SK-N-SH (cell line): ENCODE measurements at regions not wholly inside any gene's neighbourhood (a gene's known extent, or its start where the extent isn't known, plus 50 kb on each side); places are given as distances from the start of the nearest gene placed in this dataset.
A peak's percentile ranks its signal among the peaks of the same experiment; 100 is the strongest.

Experiments
- CTCF ChIA-PET: fragments of 300-600, 350-600 bp; formaldehyde crosslinking; extraction: SDS; loops from one replicate; lab custom pipeline; 2021; lab: Yijun Ruan, JAX
- POLR2A ChIA-PET: fragments of 350-600 bp; sonication (Branson Sonifier 250); formaldehyde crosslinking; extraction: SDS; loops from one replicate; lab custom pipeline; 2020; ENCODE audit warnings: antibody characterized with exemption, inconsistent platforms; lab: Yijun Ruan, JAX
- DNase-seq: peaks from one replicate; pipeline ENCODE4 v3.0.0; 2012
- H2AFZ ChIP-seq: fragments of 200-600 bp; sonication (generic); 2 replicates; pipeline ENCODE4 v1.8.1; 2016; ENCODE audit warnings: antibody characterized with exemption, mild to moderate bottlenecking, low read depth
- H3F3A ChIP-seq: fragments of 200-600 bp; sonication (generic); replicated peaks from 2 replicates; pipeline ENCODE3; 2016; ENCODE audit warnings: antibody characterized with exemption, mild to moderate bottlenecking; ENCODE audit not compliant: insufficient read depth
- H3K27ac ChIP-seq, 2 experiments: fragments of 200-500 bp in 1 of 2; fragments of 200-600 bp in 1 of 2; sonication (Bioruptor generic) in 1 of 2; sonication (generic), shearing (Covaris generic) in 1 of 2; 2 replicates each; pipeline versions ENCODE4 v1.5.1 to v1.6.1; 2014 to 2016; ENCODE audit warnings: low read depth in 2 of 2, inconsistent platforms in 1 of 2, low read length in 1 of 2, mild to moderate bottlenecking in 1 of 2, mixed read lengths in 1 of 2
- H3K27me3 ChIP-seq: fragments of 200-600 bp; sonication (generic), shearing (Covaris generic); 2 replicates; pipeline ENCODE4 v1.6.1; 2016; ENCODE audit warnings: mixed run types; ENCODE audit not compliant: insufficient read depth
- H3K36me3 ChIP-seq, 2 experiments: fragments of 200-500 bp in 1 of 2; fragments of 200-600 bp in 1 of 2; sonication (Bioruptor generic) in 1 of 2; sonication (generic) in 1 of 2; replicated peaks in 1 of 2; 2 replicates each; pipeline versions ENCODE3 to v1.5.1; 2014 to 2016; ENCODE audit warnings: low read length in 1 of 2, mild to moderate bottlenecking in 1 of 2; ENCODE audit not compliant: insufficient read depth in 2 of 2, control insufficient read depth in 1 of 2
- H3K4me1 ChIP-seq, 2 experiments: fragments of 200-500 bp in 1 of 2; fragments of 200-600 bp in 1 of 2; sonication (Bioruptor generic) in 1 of 2; sonication (generic), shearing (Covaris generic) in 1 of 2; 2 replicates each; pipeline versions ENCODE4 v1.5.1 to v1.6.1; 2014 to 2016; ENCODE audit warnings: low read depth in 1 of 2, low read length in 1 of 2, mixed run types in 1 of 2; ENCODE audit not compliant: insufficient read depth in 2 of 2, control insufficient read depth in 1 of 2
- H3K4me2 ChIP-seq: fragments of 200-600 bp; sonication (generic), shearing (Covaris generic); 2 replicates; pipeline ENCODE4 v1.6.1; 2017; ENCODE audit warnings: mixed run types
- H3K4me3 ChIP-seq, 2 experiments: fragments of 200-500 bp in 1 of 2; fragments of 200-600 bp in 1 of 2; sonication (Bioruptor generic) in 1 of 2; sonication (generic), shearing (Covaris generic) in 1 of 2; 2 replicates each; pipeline versions ENCODE4 v1.5.1 to v1.8.1; 2014 to 2016; ENCODE audit warnings: low read depth in 2 of 2, inconsistent platforms in 1 of 2, low read length in 1 of 2, mild to moderate bottlenecking in 1 of 2, mixed read lengths in 1 of 2, moderate library complexity in 1 of 2
- H3K79me2 ChIP-seq: fragments of 200-600 bp; sonication (generic); 2 replicates; pipeline ENCODE4 v1.8.1; 2017; ENCODE audit warnings: mild to moderate bottlenecking; ENCODE audit not compliant: insufficient read depth
- H3K9ac ChIP-seq: fragments of 200-600 bp; sonication (generic); 2 replicates; pipeline ENCODE4 v1.6.1; 2017; ENCODE audit warnings: mixed run types
- H3K9me2 ChIP-seq: fragments of 200-600 bp; sonication (generic); 2 replicates; pipeline ENCODE4 v1.6.1; 2017; ENCODE audit warnings: mixed run types
- H3K9me3 ChIP-seq: fragments of 200-600 bp; sonication (generic); 2 replicates; pipeline ENCODE4 v1.6.1; 2017; ENCODE audit warnings: mixed run types, mild to moderate bottlenecking, moderate library complexity
- H4K20me1 ChIP-seq: fragments of 200-600 bp; sonication (generic); 2 replicates; pipeline ENCODE4 v1.6.1; 2017; ENCODE audit warnings: mild to moderate bottlenecking, mixed run types; ENCODE audit not compliant: insufficient read depth
- EP300 ChIP-seq, 2 experiments: IDR thresholded peaks; 2 replicates each; pipeline versions ENCODE4 v1.4.0 to v1.6.1; 2012; ENCODE audit warnings: borderline replicate concordance in 1 of 2, low read depth in 1 of 2, low read length in 1 of 2
- EZH2phosphoT487 ChIP-seq: fragments of 200-600 bp; sonication (generic); IDR thresholded peaks from 2 replicates; pipeline ENCODE4 v1.6.1; 2017; ENCODE audit warnings: low read depth, mixed run types, mild to moderate bottlenecking, antibody characterized with exemption, moderate library complexity, borderline replicate concordance
- GABPA ChIP-seq: IDR thresholded peaks from 2 replicates; pipeline ENCODE4 v1.4.0; 2012; ENCODE audit warnings: low read depth, mild to moderate bottlenecking
- RAD21 ChIP-seq: IDR thresholded peaks from 2 replicates; pipeline ENCODE4 v1.6.1; 2012; ENCODE audit warnings: mild to moderate bottlenecking, low read length
- RCOR1 ChIP-seq: fragments of 150-350 bp; IDR thresholded peaks from 2 replicates; pipeline ENCODE4 v1.6.1; 2017; ENCODE audit warnings: antibody characterized with exemption, low read length
- SIN3A ChIP-seq: IDR thresholded peaks from 2 replicates; pipeline ENCODE4 v1.6.1; 2012; ENCODE audit warnings: low read depth, mild to moderate bottlenecking, low read length, moderate library complexity, borderline replicate concordance
- TAF1 ChIP-seq: IDR thresholded peaks from 2 replicates; pipeline ENCODE4 v1.6.1; 2012; ENCODE audit warnings: low read depth, mild to moderate bottlenecking, low read length, moderate library complexity, borderline replicate concordance
- TEAD4 ChIP-seq: IDR thresholded peaks from 2 replicates; pipeline ENCODE4 v1.4.0; 2012; ENCODE audit warnings: mild to moderate bottlenecking, borderline replicate concordance; ENCODE audit not compliant: insufficient read depth
- WGBS: methylation state at CpG from one replicate; pipeline ENCODE4 v1.1.6; 2017; ENCODE audit warnings: low lambda C conversion rate; 5-methylcytosine and 5-hydroxymethylcytosine counted together
- TF ChIP-seq, protein P1 (sequence below): IDR thresholded peaks from 2 replicates; pipeline ENCODE4 v1.4.0; 2012; ENCODE audit warnings: low read depth, borderline replicate concordance
- TF ChIP-seq, protein P2 (sequence below): IDR thresholded peaks from 2 replicates; pipeline ENCODE4 v1.4.0; 2012; ENCODE audit warnings: low read depth, borderline replicate concordance
- TF ChIP-seq, protein P3 (sequence below): IDR thresholded peaks from 2 replicates; pipeline ENCODE4 v1.6.1; 2012; ENCODE audit warnings: mild to moderate bottlenecking, low read depth, low read length, moderate library complexity

DNA sequence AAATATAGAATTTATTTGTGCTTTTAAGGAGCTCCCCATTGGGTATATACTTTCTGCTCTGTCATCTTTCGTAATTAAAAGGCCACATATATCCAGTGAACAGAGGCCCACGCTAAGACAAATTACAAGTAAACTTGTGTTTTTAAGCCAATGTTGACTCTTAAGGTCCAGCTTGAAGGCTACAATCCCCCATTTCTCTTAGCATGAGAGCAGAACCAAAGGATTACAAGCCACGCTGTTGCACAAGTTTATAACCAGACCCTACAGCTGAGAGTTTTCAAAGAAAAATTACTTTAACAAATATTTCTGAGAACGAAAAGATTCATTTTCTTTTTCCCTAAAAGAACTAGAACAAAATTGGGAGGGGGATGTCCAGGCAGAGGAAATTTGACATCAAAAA, 471.0 kb downstream of the TXNL1 start (continued):
- no peak for TF ChIP-seq EZH2phosphoT487
- no peak for TF ChIP-seq TEAD4
- TF ChIP-seq SIN3A = no peak
- no peak for TF ChIP-seq EP300 (IDR thresholded peaks at IDR 0.05; ENCODE audit: borderline replicate concordance in 1 of 2, low read depth in 1 of 2, low read length in 1 of 2)
- TF ChIP-seq, all 33 proteins: peak for 0

DNA sequence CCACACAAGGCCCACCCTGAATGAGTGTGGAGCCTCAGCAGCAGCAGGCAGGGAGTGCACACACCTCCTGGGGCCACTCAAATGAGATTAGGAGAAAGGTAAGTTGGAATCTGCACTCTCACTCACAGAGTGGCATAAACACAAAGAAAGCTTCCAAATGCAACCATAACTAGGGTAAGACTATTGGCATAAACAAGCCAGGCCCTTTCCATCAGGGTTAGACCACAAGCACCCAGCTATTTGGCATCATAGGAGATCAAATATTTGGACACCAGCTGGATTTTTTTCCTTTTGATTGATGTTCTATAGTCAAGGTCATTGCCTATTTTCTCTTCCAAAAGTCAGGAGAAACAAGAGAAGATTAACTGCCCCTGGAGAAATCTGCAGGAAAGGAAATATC, 471.5 kb downstream of the TXNL1 start:
- H3K27me3 ChIP-seq = no peaks in the 10 kb centered on the region
- H3K4me1 ChIP-seq = peaks cover 0 to 3% of the 10 kb centered on the region in 2 experiments; a peak in 3 of 4 replicates
- TF ChIP-seq, protein P1, sequence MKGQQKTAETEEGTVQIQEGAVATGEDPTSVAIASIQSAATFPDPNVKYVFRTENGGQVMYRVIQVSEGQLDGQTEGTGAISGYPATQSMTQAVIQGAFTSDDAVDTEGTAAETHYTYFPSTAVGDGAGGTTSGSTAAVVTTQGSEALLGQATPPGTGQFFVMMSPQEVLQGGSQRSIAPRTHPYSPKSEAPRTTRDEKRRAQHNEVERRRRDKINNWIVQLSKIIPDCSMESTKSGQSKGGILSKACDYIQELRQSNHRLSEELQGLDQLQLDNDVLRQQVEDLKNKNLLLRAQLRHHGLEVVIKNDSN = no peak
- no peak for TF ChIP-seq GABPA
- TF ChIP-seq, protein P2, sequence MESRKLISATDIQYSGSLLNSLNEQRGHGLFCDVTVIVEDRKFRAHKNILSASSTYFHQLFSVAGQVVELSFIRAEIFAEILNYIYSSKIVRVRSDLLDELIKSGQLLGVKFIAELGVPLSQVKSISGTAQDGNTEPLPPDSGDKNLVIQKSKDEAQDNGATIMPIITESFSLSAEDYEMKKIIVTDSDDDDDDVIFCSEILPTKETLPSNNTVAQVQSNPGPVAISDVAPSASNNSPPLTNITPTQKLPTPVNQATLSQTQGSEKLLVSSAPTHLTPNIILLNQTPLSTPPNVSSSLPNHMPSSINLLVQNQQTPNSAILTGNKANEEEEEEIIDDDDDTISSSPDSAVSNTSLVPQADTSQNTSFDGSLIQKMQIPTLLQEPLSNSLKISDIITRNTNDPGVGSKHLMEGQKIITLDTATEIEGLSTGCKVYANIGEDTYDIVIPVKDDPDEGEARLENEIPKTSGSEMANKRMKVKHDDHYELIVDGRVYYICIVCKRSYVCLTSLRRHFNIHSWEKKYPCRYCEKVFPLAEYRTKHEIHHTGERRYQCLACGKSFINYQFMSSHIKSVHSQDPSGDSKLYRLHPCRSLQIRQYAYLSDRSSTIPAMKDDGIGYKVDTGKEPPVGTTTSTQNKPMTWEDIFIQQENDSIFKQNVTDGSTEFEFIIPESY = no peak
- H3K9ac ChIP-seq = no peak overlapping the region
- H3K9me3 ChIP-seq = no peaks in the 10 kb centered on the region
- no peaks in the 10 kb centered on the region for H4K20me1 ChIP-seq
- ChIA-PET POLR2A (no interaction called here), CTCF (no interaction called here)
- H3K4me2 ChIP-seq = no peak overlapping the region
- DNase-seq = no peak
- peaks cover 7% of the 10 kb centered on the region for H3F3A ChIP-seq
- no peak overlapping the region for H3K4me3 ChIP-seq
- H3K79me2 ChIP-seq = no peaks in the 10 kb centered on the region
- 0 out of 2 replicates have a peak overlapping the region, but pooled peaks have one; percentile 26 for H2AFZ ChIP-seq
- no peaks in the 10 kb centered on the region for H3K36me3 ChIP-seq
- H3K27ac ChIP-seq = no peak overlapping the region
- H3K9me2 ChIP-seq = no peaks in the 10 kb centered on the region

DNA sequence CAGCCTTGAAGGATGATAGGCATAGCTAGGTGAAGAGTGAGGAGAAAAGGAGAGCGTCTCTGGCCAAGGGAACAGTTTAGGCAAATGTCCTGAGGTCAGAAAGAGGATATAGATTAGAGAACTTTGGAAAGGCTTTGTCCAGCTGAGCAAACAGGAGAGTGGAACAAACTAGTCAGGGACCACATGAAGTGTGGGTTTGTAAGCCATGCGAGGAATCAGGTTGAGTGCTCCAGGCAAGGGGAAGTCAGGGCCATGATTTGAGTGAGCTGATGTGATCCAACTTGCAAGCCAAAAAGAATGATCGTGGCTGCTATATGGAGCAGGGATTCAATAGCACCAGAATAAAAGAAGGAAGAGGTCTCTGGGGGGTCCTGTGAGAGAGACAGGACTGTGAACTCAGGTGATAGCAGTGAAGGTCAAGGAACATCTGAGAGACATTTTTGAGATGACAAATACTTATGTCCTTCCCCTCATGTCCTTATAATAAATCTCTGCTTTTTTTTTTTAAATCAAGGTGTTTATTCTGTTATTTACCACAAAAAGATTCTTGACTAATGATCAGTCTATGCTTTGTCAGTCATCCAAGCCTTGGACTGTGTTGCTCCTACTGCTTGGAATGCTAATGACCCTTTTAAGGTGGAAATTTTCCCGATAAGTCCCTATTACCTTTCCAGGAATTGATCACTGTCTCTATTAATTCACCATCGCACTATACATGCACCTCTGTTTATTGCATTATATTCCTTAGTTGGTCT, 472.6 kb downstream of the TXNL1 start:
- no peak overlapping the region for H3K4me3 ChIP-seq
- H3K9ac ChIP-seq = no peak overlapping the region
- CTCF ChIA-PET = no interaction called here
- no peak overlapping the region for H3K4me2 ChIP-seq
- peaks cover 7% of the 10 kb centered on the region for H3F3A ChIP-seq
- H3K4me1 ChIP-seq = peaks cover 0 to 3% of the 10 kb centered on the region in 2 experiments; a peak in 3 of 4 replicates
- POLR2A ChIA-PET = no interaction called here
- 76% methylated on average over 5 of the region's 5 CpGs for whole genome bisulfite sequencing
- no peaks in the 10 kb centered on the region for H3K27me3 ChIP-seq
- no peaks in the 10 kb centered on the region for H3K36me3 ChIP-seq
- H3K27ac ChIP-seq = no peak overlapping the region
- H3K9me3 ChIP-seq = no peaks in the 10 kb centered on the region
- DNase-seq = no peak
- no peak overlapping the region for H2AFZ ChIP-seq
- no peaks in the 10 kb centered on the region for H3K79me2 ChIP-seq
- TF ChIP-seq, protein P3, sequence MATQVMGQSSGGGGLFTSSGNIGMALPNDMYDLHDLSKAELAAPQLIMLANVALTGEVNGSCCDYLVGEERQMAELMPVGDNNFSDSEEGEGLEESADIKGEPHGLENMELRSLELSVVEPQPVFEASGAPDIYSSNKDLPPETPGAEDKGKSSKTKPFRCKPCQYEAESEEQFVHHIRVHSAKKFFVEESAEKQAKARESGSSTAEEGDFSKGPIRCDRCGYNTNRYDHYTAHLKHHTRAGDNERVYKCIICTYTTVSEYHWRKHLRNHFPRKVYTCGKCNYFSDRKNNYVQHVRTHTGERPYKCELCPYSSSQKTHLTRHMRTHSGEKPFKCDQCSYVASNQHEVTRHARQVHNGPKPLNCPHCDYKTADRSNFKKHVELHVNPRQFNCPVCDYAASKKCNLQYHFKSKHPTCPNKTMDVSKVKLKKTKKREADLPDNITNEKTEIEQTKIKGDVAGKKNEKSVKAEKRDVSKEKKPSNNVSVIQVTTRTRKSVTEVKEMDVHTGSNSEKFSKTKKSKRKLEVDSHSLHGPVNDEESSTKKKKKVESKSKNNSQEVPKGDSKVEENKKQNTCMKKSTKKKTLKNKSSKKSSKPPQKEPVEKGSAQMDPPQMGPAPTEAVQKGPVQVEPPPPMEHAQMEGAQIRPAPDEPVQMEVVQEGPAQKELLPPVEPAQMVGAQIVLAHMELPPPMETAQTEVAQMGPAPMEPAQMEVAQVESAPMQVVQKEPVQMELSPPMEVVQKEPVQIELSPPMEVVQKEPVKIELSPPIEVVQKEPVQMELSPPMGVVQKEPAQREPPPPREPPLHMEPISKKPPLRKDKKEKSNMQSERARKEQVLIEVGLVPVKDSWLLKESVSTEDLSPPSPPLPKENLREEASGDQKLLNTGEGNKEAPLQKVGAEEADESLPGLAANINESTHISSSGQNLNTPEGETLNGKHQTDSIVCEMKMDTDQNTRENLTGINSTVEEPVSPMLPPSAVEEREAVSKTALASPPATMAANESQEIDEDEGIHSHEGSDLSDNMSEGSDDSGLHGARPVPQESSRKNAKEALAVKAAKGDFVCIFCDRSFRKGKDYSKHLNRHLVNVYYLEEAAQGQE = no peak
- no peak for TF ChIP-seq TAF1
- TF ChIP-seq RAD21 = no peak
- TF ChIP-seq RCOR1 = no peak
- no peaks in the 10 kb centered on the region for H4K20me1 ChIP-seq
- H3K9me2 ChIP-seq = no peaks in the 10 kb centered on the region
